ENCODE measurements at regions not wholly inside any gene's neighbourhood (a gene's known extent, or its start where the extent isn't known, plus 50 kb on each side); places are given as distances from the start of the nearest gene placed in this dataset.

DNA sequence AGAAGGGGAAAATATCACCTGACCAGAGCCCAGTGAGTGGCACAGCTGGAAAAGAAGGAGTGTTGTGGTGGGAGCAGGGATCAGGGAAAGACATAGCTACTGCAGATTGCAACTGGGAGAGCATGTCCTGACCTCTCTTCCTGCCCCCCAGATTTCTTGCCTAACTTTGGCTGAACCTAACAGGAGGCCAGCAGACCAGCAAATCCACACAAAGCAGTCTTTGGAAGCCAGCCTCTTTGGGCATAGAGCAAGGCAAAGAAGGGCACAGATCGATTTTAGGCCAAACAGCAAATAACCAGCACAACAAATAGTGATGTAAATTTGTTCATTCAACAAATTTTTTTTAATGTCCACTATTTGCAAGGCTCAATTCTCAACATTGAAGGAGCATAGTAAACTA lies 433.2 kb upstream of the GHITM start:
- H3K36me3 ChIP-seq (ENCODE audit: control insufficient read depth in 2 of 4, insufficient read depth in 4 of 4, low read length in 3 of 4) = no peaks in the 10 kb centered on the region
- no peak overlapping the region for H4K8ac ChIP-seq (ENCODE audit: extremely low read depth, insufficient read depth, low read length)
- no peaks in the 10 kb centered on the region for H3K23me2 ChIP-seq (ENCODE audit: low read depth, low read length)
- H3K4me2 ChIP-seq (ENCODE audit: insufficient read depth in 1 of 2, low read depth in 2 of 2, low read length in 2 of 2) = no peak overlapping the region
- no peak overlapping the region for H4K5ac ChIP-seq (ENCODE audit: insufficient read length, low read depth, low read length)
- no peak overlapping the region for H2BK20ac ChIP-seq (ENCODE audit: low read length)
- no peak overlapping the region for H2BK12ac ChIP-seq (ENCODE audit: low read depth, low read length)
- H3K27me3 ChIP-seq (replicated peaks in 1 of 4; ENCODE audit: control insufficient read depth in 3 of 4, extremely low read depth in 1 of 4, insufficient read depth in 3 of 4, low read length in 3 of 4) = peaks cover 0 to 1% (median 0%) of the 10 kb centered on the region in 4 experiments; a peak in 1 of 7 replicates
- H2BK5ac ChIP-seq (ENCODE audit: low read depth, low read length) = no peak overlapping the region
- no peak overlapping the region for H3K23ac ChIP-seq (ENCODE audit: insufficient read length)
- no peak overlapping the region for H3K56ac ChIP-seq (replicated peaks; ENCODE audit: insufficient read length, low read depth, low read length)
- H4K20me1 ChIP-seq (replicated peaks in 1 of 2; ENCODE audit: control insufficient read depth in 1 of 2, insufficient read depth in 2 of 2, low read length in 2 of 2) = no peaks in the 10 kb centered on the region
- no peak overlapping the region for H2AK5ac ChIP-seq (ENCODE audit: low read depth, low read length)
- WGBS, 2 experiments (ENCODE audit: extremely low coverage in 1 of 2, insufficient coverage in 1 of 2, insufficient read length in 1 of 2, insufficient replicate concordance in 2 of 2, low coverage in 1 of 2, low lambda C conversion rate in 2 of 2, missing lambda C conversion rate in 1 of 2) = 95% methylated on average over 1 of the region's 1 CpG; no CpG with 5 or more reads in 1 of the 2 experiments
- no peaks in the 10 kb centered on the region for H3K79me2 ChIP-seq (ENCODE audit: control insufficient read depth in 1 of 2, insufficient read depth in 2 of 2, low read length in 2 of 2)
- H3K18ac ChIP-seq (ENCODE audit: extremely low read depth, low read length) = no peak overlapping the region
- H4K91ac ChIP-seq (replicated peaks; ENCODE audit: insufficient read length, low read length) = no peak overlapping the region
- FAIRE-seq (no peak), DNase-seq (ENCODE audit: low read depth in 1 of 2, low spot score in 2 of 2) (no peak)
- CTCF ChIA-PET (ENCODE audit: partially characterized antibody) = interaction anchor here (0.7 to 1.5 kb wide), 4 partner anchors 117 to 396 kb away, joined by 3 read pairs; no protein-coding TSS in a partner anchor
- no peaks in the 10 kb centered on the region; a peak in 1 of 4 replicates for H3K9me3 ChIP-seq (ENCODE audit: insufficient read depth in 2 of 2, low read depth in 1 of 2, low read length in 1 of 2)
- H3K4me3 ChIP-seq (ENCODE audit: extremely low read depth in 1 of 4, insufficient read depth in 2 of 4, low read depth in 3 of 4, low read length in 4 of 4) = no peak overlapping the region
- H2BK15ac ChIP-seq (ENCODE audit: low read length) = no peak overlapping the region
- H3K4ac ChIP-seq (replicated peaks; ENCODE audit: insufficient read length, low read depth, low read length) = no peak overlapping the region
- no peak overlapping the region for H3K14ac ChIP-seq (ENCODE audit: insufficient read length)
- no peak for TF ChIP-seq SIN3A (conservative IDR thresholded peaks at IDR 0.05 in 1 of 2, IDR thresholded peaks at IDR 0.05 in 1 of 2; ENCODE audit: low read depth in 1 of 2, low read length in 2 of 2)
- H2BK120ac ChIP-seq (replicated peaks; ENCODE audit: low read depth, low read length) = no peak overlapping the region
- H3K79me1 ChIP-seq (ENCODE audit: low read depth, low read length) = no peaks in the 10 kb centered on the region
- H3K27ac ChIP-seq (ENCODE audit: low read depth, low read length) = no peak overlapping the region
- H2AFZ ChIP-seq (ENCODE audit: low read length) = no peak overlapping the region
- H3K4me1 ChIP-seq (replicated peaks in 1 of 4; ENCODE audit: control insufficient read depth in 3 of 4, insufficient read depth in 4 of 4, low read length in 3 of 4) = no peaks in the 10 kb centered on the region
- POLR2A ChIA-PET (ENCODE audit: partially characterized antibody) = no interaction called here
- H3K9ac ChIP-seq (replicated peaks in 1 of 4; ENCODE audit: extremely low read depth in 1 of 4, low read depth in 3 of 4, low read length in 3 of 4) = no peak overlapping the region
